ENCODE measurements at regions not wholly inside any gene's neighbourhood (a gene's known extent, or its start where the extent isn't known, plus 50 kb on each side); places are given as distances from the start of the nearest gene placed in this dataset.

DNA sequence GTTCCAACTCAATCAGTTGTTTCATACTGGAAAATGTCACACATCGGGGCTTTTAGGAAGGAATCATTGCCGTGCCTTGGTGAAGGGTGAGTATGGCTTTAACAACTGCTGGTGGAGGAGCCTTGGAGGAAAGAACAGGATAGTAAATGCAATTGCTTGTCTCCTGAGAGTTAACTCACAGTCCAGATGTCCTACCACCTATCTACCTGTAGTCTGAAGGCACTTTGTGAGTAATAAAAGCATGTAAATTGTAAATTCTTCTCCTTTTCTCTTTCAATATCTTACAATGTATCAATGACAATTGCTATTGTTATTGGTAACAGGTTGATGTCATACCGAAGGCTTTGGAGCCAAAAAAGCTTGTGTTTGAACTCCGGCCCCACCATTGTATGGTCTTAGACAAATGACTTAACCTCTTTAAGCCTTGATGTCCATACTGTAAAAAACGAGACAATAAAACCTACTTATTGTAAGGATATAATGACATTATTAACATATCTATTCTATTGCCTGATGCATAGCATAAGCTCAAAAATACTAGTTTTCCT lies 397.4 kb downstream of the ADAMTS20 start:
- TF ChIP-seq FOXA2 (IDR thresholded peaks at IDR 0.05) (no peak), RAD21 (IDR thresholded peaks at IDR 0.05) (no peak), REST (IDR thresholded peaks at IDR 0.05) (no peak), YY1 (IDR thresholded peaks at IDR 0.05) (no peak), RXRA (IDR thresholded peaks at IDR 0.05) (no peak), FOXA1 (IDR thresholded peaks at IDR 0.05) (no peak), HNF4A (conservative IDR thresholded peaks at IDR 0.05) (no peak)
- DNase-seq (ENCODE audit: low spot score), result no peak
- Histone ChIP-seq H3K36me3 (ENCODE audit: control insufficient read depth in 4 of 4, insufficient read depth in 3 of 4, low read depth in 1 of 4, low read length in 3 of 4) (no peaks in the 10 kb centered on the region), H3K9ac (ENCODE audit: low read depth in 1 of 2, low read length in 2 of 2) (no peak overlapping the region), H3K4me1 (ENCODE audit: control insufficient read depth in 4 of 4, insufficient read depth in 4 of 4, low read length in 3 of 4) (no peaks in the 10 kb centered on the region), H3K27ac (ENCODE audit: low read depth in 1 of 2, low read length in 2 of 2) (no peak overlapping the region), H3K9me3 (ENCODE audit: control insufficient read depth in 4 of 4, low read length in 3 of 4) (no peaks in the 10 kb centered on the region), H3K4me3 (ENCODE audit: low read depth in 1 of 3, low read length in 3 of 3) (no peak overlapping the region), H3K27me3 (ENCODE audit: control insufficient read depth in 4 of 4, insufficient read depth in 4 of 4, low read length in 3 of 4) (no peaks in the 10 kb centered on the region)
- 60% methylated on average over 5 of the region's 5 CpGs for WGBS

- DNase-seq (ENCODE audit: low spot score), result no peak
- Histone ChIP-seq H3K4me1 (ENCODE audit: control insufficient read depth in 4 of 4, insufficient read depth in 4 of 4, low read length in 3 of 4) (no peaks in the 10 kb centered on the region), H3K27me3 (ENCODE audit: control insufficient read depth in 4 of 4, insufficient read depth in 4 of 4, low read length in 3 of 4) (no peaks in the 10 kb centered on the region), H3K9me3 (ENCODE audit: control insufficient read depth in 4 of 4, low read length in 3 of 4) (no peaks in the 10 kb centered on the region), H3K36me3 (ENCODE audit: control insufficient read depth in 4 of 4, insufficient read depth in 3 of 4, low read depth in 1 of 4, low read length in 3 of 4) (no peaks in the 10 kb centered on the region), H3K9ac (ENCODE audit: low read depth in 1 of 2, low read length in 2 of 2) (no peak overlapping the region), H3K4me3 (ENCODE audit: low read depth in 1 of 3, low read length in 3 of 3) (no peak overlapping the region), H3K27ac (ENCODE audit: low read depth in 1 of 2, low read length in 2 of 2) (no peak overlapping the region)
- no peak for TF ChIP-seq TAF1 (conservative IDR thresholded peaks at IDR 0.05)
- no peak for TF ChIP-seq HNF4A (conservative IDR thresholded peaks at IDR 0.05)
- no peak for TF ChIP-seq HNF4G (IDR thresholded peaks at IDR 0.05)
- no peak for TF ChIP-seq YY1 (IDR thresholded peaks at IDR 0.05)
- no peak for TF ChIP-seq REST (IDR thresholded peaks at IDR 0.05)
- no peak for TF ChIP-seq FOXA2 (IDR thresholded peaks at IDR 0.05)
- no peak for TF ChIP-seq CTCF (IDR thresholded peaks at IDR 0.05; ENCODE audit: low read depth, low read length, missing input control)
- TF ChIP-seq, protein P1, sequence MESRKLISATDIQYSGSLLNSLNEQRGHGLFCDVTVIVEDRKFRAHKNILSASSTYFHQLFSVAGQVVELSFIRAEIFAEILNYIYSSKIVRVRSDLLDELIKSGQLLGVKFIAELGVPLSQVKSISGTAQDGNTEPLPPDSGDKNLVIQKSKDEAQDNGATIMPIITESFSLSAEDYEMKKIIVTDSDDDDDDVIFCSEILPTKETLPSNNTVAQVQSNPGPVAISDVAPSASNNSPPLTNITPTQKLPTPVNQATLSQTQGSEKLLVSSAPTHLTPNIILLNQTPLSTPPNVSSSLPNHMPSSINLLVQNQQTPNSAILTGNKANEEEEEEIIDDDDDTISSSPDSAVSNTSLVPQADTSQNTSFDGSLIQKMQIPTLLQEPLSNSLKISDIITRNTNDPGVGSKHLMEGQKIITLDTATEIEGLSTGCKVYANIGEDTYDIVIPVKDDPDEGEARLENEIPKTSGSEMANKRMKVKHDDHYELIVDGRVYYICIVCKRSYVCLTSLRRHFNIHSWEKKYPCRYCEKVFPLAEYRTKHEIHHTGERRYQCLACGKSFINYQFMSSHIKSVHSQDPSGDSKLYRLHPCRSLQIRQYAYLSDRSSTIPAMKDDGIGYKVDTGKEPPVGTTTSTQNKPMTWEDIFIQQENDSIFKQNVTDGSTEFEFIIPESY (IDR thresholded peaks at IDR 0.05), result no peak
- TF ChIP-seq FOXA1 (IDR thresholded peaks at IDR 0.05), result no peak
- no peak for TF ChIP-seq JUND (IDR thresholded peaks at IDR 0.05)
- TF ChIP-seq, protein P2, sequence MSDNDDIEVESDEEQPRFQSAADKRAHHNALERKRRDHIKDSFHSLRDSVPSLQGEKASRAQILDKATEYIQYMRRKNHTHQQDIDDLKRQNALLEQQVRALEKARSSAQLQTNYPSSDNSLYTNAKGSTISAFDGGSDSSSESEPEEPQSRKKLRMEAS (IDR thresholded peaks at IDR 0.05), result no peak
- TF ChIP-seq EGR1 (IDR thresholded peaks at IDR 0.05; ENCODE audit: low read depth in 2 of 2), result no peak
- no peak for TF ChIP-seq SP1 (IDR thresholded peaks at IDR 0.05)
- TF ChIP-seq RAD21 (IDR thresholded peaks at IDR 0.05), result no peak
- TF ChIP-seq RXRA (IDR thresholded peaks at IDR 0.05), result no peak
- TF ChIP-seq NR2F2 (IDR thresholded peaks at IDR 0.05), result no peak
- TF ChIP-seq, protein P3, sequence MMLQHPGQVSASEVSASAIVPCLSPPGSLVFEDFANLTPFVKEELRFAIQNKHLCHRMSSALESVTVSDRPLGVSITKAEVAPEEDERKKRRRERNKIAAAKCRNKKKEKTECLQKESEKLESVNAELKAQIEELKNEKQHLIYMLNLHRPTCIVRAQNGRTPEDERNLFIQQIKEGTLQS (IDR thresholded peaks at IDR 0.05), result no peak
- WGBS, result 68% methylated on average over 4 of the region's 4 CpGs
Observed at GRCh38 chr12:43151441-43151981, 400.5 kb downstream of the ADAMTS20 start.

Measured in liver (tissue), 8 donors.